Chondrocyte (in vitro differentiated cells): ENCODE measurements at regions not wholly inside any gene's neighbourhood (a gene's known extent, or its start where the extent isn't known, plus 50 kb on each side); places are given as distances from the start of the nearest gene placed in this dataset.

Experiments used
- DNase-seq: peaks from one replicate; pipeline ENCODE4 v3.0.0; 2021; ENCODE audit warnings: mixed read lengths, low spot score
- H3K27ac Mint-ChIP-seq: one replicate; pipeline ENCODE4 v1.8.0; 2021; ENCODE audit warnings: mild to moderate bottlenecking, moderate library complexity, mixed read lengths; ENCODE audit not compliant: unreplicated experiment
- H3K27me3 Mint-ChIP-seq: 2 replicates; pipeline ENCODE4 v1.8.0; 2021; ENCODE audit warnings: low read depth, mixed read lengths
- H3K36me3 Mint-ChIP-seq: 2 replicates; pipeline ENCODE4 v1.8.0; 2021; ENCODE audit warnings: low read depth, mixed read lengths
- H3K4me1 Mint-ChIP-seq: 2 replicates; pipeline ENCODE4 v1.8.0; 2021; ENCODE audit warnings: low read depth, mild to moderate bottlenecking, mixed read lengths
- H3K4me3 Mint-ChIP-seq: one replicate; pipeline ENCODE4 v1.8.0; 2021; ENCODE audit warnings: mild to moderate bottlenecking, moderate library complexity, mixed read lengths; ENCODE audit not compliant: unreplicated experiment
- H3K9me3 Mint-ChIP-seq: 2 replicates; pipeline ENCODE4 v1.8.0; 2021; ENCODE audit warnings: low read depth, mixed read lengths
- TF ChIP-seq, protein P1 (sequence below): fragments of 200-600 bp; sonication (generic); IDR thresholded peaks from 2 replicates; pipeline ENCODE4 v1.5.0; 2021; ENCODE audit warnings: antibody characterized with exemption, mild to moderate bottlenecking, moderate library complexity

DNA sequence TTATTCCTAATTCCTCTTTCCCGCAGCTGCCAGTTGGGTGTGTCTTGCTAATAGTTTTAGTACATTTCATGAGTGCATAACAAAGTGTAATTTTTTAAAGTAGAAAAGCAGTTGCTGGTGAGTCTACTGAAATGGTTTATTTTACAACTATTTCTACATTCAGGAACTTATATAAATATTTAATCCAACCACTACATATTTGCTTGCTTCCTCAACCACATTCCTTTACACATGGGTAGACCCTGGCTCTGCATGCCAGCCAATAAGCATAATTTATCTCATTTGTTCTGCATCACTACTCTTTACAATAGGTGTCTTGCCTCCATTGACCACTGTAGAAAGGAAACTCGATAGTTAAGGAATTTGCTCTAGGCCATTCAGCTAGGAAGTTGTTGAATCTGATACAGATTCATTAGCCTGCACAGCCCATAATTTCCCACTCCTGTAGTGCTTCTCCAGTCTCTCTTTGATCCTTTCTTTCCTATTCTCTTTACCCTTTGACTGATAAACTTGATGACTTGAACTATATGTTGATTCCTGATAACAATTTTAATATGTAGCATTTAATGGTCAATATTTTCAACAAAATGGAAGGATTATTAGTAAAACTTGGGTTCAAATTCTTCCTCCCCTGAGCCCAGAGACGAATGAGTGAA, 342.5 kb upstream of the ACTBL2 start:
- TF ChIP-seq, protein P1, sequence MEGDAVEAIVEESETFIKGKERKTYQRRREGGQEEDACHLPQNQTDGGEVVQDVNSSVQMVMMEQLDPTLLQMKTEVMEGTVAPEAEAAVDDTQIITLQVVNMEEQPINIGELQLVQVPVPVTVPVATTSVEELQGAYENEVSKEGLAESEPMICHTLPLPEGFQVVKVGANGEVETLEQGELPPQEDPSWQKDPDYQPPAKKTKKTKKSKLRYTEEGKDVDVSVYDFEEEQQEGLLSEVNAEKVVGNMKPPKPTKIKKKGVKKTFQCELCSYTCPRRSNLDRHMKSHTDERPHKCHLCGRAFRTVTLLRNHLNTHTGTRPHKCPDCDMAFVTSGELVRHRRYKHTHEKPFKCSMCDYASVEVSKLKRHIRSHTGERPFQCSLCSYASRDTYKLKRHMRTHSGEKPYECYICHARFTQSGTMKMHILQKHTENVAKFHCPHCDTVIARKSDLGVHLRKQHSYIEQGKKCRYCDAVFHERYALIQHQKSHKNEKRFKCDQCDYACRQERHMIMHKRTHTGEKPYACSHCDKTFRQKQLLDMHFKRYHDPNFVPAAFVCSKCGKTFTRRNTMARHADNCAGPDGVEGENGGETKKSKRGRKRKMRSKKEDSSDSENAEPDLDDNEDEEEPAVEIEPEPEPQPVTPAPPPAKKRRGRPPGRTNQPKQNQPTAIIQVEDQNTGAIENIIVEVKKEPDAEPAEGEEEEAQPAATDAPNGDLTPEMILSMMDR, result no peak
- DNase-seq, result no peak
- Mint-ChIP-seq H3K4me1 (peaks cover 27% of the 10 kb centered on the region), H3K36me3 (no peaks in the 10 kb centered on the region), H3K4me3 (no peak overlapping the region), H3K27me3 (no peaks in the 10 kb centered on the region), H3K9me3 (peaks cover 3% of the 10 kb centered on the region), H3K27ac (peak overlapping the region; percentile 81)

DNA sequence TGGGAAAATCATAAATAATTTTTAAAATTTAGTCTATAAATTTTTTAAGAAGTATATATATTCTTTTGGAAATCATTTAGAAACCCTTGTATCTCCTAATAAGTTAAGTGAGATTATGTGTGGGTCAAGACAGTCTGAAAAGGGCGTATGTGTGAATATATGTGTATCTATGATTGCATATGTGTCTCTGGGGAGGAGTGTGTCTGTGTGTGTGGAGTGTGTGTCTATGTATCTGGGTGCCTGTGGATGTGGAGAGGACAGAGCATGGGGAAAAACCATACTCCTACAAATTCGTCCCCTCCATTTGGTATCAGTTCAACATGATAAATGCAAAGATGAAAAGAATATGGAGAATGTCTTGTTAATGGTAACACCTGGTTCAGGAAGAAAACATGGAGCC, 342.0 kb upstream of the ACTBL2 start:
- Mint-ChIP-seq H3K27ac (peak overlapping the region; percentile 81), H3K4me3 (no peak overlapping the region), H3K36me3 (no peaks in the 10 kb centered on the region), H3K4me1 (peaks cover 27% of the 10 kb centered on the region), H3K9me3 (peaks cover 8% of the 10 kb centered on the region), H3K27me3 (no peaks in the 10 kb centered on the region)
- DNase-seq, result no peak
- TF ChIP-seq, protein P1, result no peak

DNA sequence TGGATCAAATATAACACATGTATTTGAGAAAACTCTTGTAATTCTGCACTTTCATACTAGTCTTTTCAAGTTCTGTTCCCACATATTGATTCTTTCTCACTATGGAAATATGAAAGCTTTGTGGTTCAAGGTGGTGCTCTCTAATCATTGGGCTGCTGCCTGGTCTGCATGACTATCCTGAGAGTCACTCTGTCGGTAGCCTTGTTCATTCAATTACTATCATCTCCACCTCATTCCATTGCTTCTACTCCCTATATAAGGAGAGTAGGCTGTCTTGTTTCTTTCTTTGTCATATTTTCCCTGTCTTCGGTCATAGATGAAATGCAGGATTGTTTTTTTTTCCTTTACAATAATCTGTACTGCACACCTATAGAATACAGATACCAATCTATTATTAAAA, 341.4 kb upstream of the ACTBL2 start:
- H3K27me3 Mint-ChIP-seq, result no peaks in the 10 kb centered on the region
- H3K9me3 Mint-ChIP-seq, result peaks cover 8% of the 10 kb centered on the region
- peak overlapping the region; percentile 2 for H3K27ac Mint-ChIP-seq
- TF ChIP-seq, protein P1, result no peak
- DNase-seq, result no peak
- no peak overlapping the region for H3K4me3 Mint-ChIP-seq
- no peaks in the 10 kb centered on the region for H3K36me3 Mint-ChIP-seq
- peaks cover 27% of the 10 kb centered on the region for H3K4me1 Mint-ChIP-seq

DNA sequence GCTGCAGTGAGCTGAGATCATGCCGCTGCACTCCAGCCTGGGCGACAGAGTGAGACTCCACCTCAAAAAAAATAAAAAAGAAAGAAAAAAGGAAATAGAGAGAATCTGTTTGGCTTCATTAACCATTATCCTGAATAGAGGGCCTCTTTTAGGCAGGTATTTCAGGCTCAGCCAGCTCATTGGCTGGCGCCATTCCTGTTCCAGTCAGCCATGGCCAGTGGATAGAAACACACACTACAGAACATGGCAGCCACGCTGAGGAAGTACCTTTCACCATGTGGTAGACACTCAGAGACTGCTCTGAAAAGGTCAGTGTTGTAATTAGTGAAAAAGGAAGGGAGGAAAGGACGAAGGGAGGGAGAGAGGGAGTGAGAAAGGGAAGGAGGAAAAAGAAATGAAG, 340.0 kb upstream of the ACTBL2 start:
- Mint-ChIP-seq H3K27ac (no peak overlapping the region), H3K4me1 (peaks cover 33% of the 10 kb centered on the region), H3K36me3 (no peaks in the 10 kb centered on the region), H3K27me3 (no peaks in the 10 kb centered on the region), H3K4me3 (no peak overlapping the region), H3K9me3 (peaks cover 8% of the 10 kb centered on the region)
- TF ChIP-seq, protein P1, result no peak
- no peak for DNase-seq

DNA sequence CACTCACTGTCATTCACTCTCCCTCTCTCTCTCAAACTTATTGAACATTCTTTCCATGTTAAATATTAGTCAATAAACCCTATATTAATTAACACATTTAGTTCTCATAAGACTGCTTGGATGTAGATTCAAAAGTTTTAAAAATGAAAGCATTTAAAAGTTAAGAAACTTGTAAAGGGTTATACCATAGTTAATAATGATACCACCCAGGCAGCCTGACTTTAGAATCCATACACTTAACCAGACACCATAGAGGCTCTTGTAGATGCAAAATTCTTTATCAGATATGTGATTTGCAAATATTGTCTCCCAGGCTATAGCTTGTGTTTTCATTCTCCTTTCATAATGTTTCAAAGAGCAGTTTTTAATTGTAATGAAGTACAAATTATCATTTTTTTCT, 335.8 kb upstream of the ACTBL2 start:
- no peaks in the 10 kb centered on the region for H3K27me3 Mint-ChIP-seq
- peaks cover 8% of the 10 kb centered on the region for H3K9me3 Mint-ChIP-seq
- no peaks in the 10 kb centered on the region for H3K36me3 Mint-ChIP-seq
- DNase-seq, result no peak
- peak overlapping the region; percentile 27 for H3K27ac Mint-ChIP-seq
- no peak overlapping the region for H3K4me3 Mint-ChIP-seq
- TF ChIP-seq, protein P1, result no peak
- H3K4me1 Mint-ChIP-seq, result peaks cover 36% of the 10 kb centered on the region
